SK-N-MC (cell line): ENCODE measurements at regions not wholly inside any gene's neighbourhood (a gene's known extent, or its start where the extent isn't known, plus 50 kb on each side); places are given as distances from the start of the nearest gene placed in this dataset.

Experiments used
- EZH2 ChIP-seq: fragments of 200-600 bp; sonication (generic); IDR thresholded peaks from one replicate; pipeline ENCODE4 v1.6.1; 2017; ENCODE audit warnings: antibody characterized with exemption
- POLR2AphosphoS5 ChIP-seq: IDR thresholded peaks from 2 replicates; pipeline ENCODE4 v1.6.1; 2012; ENCODE audit warnings: mild to moderate bottlenecking, low read depth, low read length, borderline replicate concordance

GRCh38 chr12:70043490-70044138 lies 199.6 kb upstream of the CNOT2 start:
- TF ChIP-seq POLR2AphosphoS5 (no peak), EZH2 (no peak)
